SU-DHL-6 (cell line): ENCODE measurements at regions not wholly inside any gene's neighbourhood (a gene's known extent, or its start where the extent isn't known, plus 50 kb on each side); places are given as distances from the start of the nearest gene placed in this dataset.

Source experiments
- EZH2phosphoT487 ChIP-seq: fragments of 200-600 bp; sonication (generic), shearing (Covaris generic); conservative IDR thresholded peaks from 2 replicates; pipeline ENCODE4 v1.6.1; 2018; ENCODE audit warnings: mild to moderate bottlenecking, antibody characterized with exemption, low read length, moderate library complexity, mixed read lengths
- TF ChIP-seq, protein P1 (sequence below): fragments of 200-600 bp; sonication (generic); IDR thresholded peaks from one replicate; pipeline ENCODE4 v1.5.1; 2017; ENCODE audit warnings: antibody characterized with exemption, mild to moderate bottlenecking, low read length, moderate library complexity; ENCODE audit not compliant: insufficient read depth, poor library complexity, severe bottlenecking

DNA sequence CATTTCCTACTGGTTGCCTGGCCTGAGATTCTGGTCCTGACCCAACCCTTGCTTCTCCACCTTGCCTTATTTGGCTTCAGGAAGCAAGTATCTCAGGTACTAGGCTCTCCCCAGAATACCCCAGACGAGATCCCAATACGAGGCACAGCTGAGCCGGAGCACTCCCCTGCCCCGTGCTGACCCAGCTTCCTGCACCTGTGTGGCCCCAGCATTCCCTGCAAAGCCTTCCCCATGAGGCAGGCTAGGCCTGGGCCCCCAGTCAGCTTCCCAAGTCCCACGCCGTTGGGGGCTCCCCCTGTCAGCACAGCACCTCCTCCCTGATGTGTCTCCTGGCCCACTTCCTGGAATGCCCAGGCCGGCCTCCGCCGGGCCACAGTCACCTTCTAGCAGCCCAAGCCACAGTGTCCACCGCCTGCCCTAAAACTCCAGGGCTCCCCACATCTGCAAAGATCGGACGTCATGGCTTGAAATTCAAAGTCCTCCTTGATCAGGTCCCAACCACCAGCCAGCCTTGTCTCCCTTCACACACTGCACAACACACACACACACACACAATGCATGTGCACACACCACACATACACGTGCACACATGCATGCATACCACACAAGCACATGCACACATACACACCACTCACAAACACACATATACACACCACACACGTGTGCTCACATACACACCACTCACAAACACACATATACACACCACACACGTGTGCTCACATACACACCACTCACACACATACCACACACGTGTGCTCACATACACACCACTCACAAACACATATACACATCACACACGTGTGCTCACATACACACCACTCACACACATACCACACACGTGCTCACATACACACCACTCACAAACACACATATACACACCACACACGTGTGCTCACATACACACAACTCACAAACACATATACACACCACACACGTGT is 78.9 kb upstream of the FOXK1 start:
- TF ChIP-seq, protein P1, sequence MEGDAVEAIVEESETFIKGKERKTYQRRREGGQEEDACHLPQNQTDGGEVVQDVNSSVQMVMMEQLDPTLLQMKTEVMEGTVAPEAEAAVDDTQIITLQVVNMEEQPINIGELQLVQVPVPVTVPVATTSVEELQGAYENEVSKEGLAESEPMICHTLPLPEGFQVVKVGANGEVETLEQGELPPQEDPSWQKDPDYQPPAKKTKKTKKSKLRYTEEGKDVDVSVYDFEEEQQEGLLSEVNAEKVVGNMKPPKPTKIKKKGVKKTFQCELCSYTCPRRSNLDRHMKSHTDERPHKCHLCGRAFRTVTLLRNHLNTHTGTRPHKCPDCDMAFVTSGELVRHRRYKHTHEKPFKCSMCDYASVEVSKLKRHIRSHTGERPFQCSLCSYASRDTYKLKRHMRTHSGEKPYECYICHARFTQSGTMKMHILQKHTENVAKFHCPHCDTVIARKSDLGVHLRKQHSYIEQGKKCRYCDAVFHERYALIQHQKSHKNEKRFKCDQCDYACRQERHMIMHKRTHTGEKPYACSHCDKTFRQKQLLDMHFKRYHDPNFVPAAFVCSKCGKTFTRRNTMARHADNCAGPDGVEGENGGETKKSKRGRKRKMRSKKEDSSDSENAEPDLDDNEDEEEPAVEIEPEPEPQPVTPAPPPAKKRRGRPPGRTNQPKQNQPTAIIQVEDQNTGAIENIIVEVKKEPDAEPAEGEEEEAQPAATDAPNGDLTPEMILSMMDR: no peak
- no peak for TF ChIP-seq EZH2phosphoT487
